ENCODE measurements at regions not wholly inside any gene's neighbourhood (a gene's known extent, or its start where the extent isn't known, plus 50 kb on each side); places are given as distances from the start of the nearest gene placed in this dataset.

- TF ChIP-seq EP300 (IDR thresholded peaks at IDR 0.05) (no peak), CTCF (IDR thresholded peaks at IDR 0.05) (no peak)
Measured at GRCh38 chr1:30284728-30285475, 438.5 kb downstream of the MATN1 start.

Measured in ovary (tissue), 3 donors.